ENCODE measurements at regions not wholly inside any gene's neighbourhood (a gene's known extent, or its start where the extent isn't known, plus 50 kb on each side); places are given as distances from the start of the nearest gene placed in this dataset.
"Not testable (repeated sequence)": the region's sequence is repeated elsewhere in the genome, so short reads cannot be mapped to it uniquely, and the experiment has no call there.

GRCh38 chr5:34436761-34437501, 219.2 kb upstream of the RAI14 start:
- H3K27me3 ChIP-seq (ENCODE audit: control insufficient read depth in 3 of 3, insufficient read depth in 3 of 3, low read length in 3 of 3), result no peaks in the 10 kb centered on the region
- no peaks in the 10 kb centered on the region for H3K36me3 ChIP-seq (ENCODE audit: control insufficient read depth in 3 of 3, insufficient read depth in 3 of 3, low read length in 3 of 3)
- H3K9ac ChIP-seq (ENCODE audit: low read depth in 1 of 3, low read length in 3 of 3), result no peak overlapping the region
- no peak overlapping the region for H3K27ac ChIP-seq (ENCODE audit: low read depth, low read length)
- no peaks in the 10 kb centered on the region for H3K4me1 ChIP-seq (ENCODE audit: control insufficient read depth in 3 of 3, insufficient read depth in 3 of 3, low read length in 3 of 3)
- H3K9me3 ChIP-seq (ENCODE audit: control insufficient read depth in 3 of 3, low read length in 3 of 3), result no peaks in the 10 kb centered on the region
- no peak overlapping the region for H3K4me3 ChIP-seq (ENCODE audit: low read length in 3 of 3)

GRCh38 chr5:34439601-34440000, 216.5 kb upstream of the RAI14 start:
- Histone ChIP-seq H3K4me3 (ENCODE audit: low read length in 3 of 3) (no peak overlapping the region), H3K27me3 (ENCODE audit: control insufficient read depth in 3 of 3, insufficient read depth in 3 of 3, low read length in 3 of 3) (no peaks in the 10 kb centered on the region), H3K9ac (ENCODE audit: low read depth in 1 of 3, low read length in 3 of 3) (no peak overlapping the region), H3K36me3 (ENCODE audit: control insufficient read depth in 3 of 3, insufficient read depth in 3 of 3, low read length in 3 of 3) (no peaks in the 10 kb centered on the region), H3K9me3 (ENCODE audit: control insufficient read depth in 3 of 3, low read length in 3 of 3) (no peaks in the 10 kb centered on the region), H3K27ac (ENCODE audit: low read depth, low read length) (no peak overlapping the region), H3K4me1 (ENCODE audit: control insufficient read depth in 3 of 3, insufficient read depth in 3 of 3, low read length in 3 of 3) (no peaks in the 10 kb centered on the region)

DNA sequence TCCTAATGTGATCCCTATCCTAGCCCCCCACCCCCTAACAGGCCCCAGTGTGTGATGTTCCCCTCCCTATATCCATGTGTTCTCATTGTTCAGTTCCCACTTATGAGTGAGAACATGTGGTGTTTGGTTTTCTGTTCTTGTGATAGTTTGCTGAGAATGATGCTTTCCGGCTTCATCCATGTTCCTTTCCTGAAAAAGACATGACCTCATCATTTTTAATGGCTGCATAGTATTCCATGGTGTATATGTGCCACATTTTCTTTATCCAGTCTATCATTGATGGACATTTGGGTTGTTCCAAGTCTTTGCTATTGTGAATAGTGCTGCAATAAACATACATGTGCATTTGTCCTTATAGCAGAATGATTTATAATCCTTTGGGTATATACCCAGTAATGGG, 214.4 kb upstream of the RAI14 start:
- H3K9me3 ChIP-seq (ENCODE audit: control insufficient read depth in 3 of 3, low read length in 3 of 3); H3K36me3 ChIP-seq (ENCODE audit: control insufficient read depth in 3 of 3, insufficient read depth in 3 of 3, low read length in 3 of 3); H3K27ac ChIP-seq (ENCODE audit: low read depth, low read length); H3K4me1 ChIP-seq (ENCODE audit: control insufficient read depth in 3 of 3, insufficient read depth in 3 of 3, low read length in 3 of 3); H3K9ac ChIP-seq (ENCODE audit: low read depth in 1 of 3, low read length in 3 of 3); H3K27me3 ChIP-seq (ENCODE audit: control insufficient read depth in 3 of 3, insufficient read depth in 3 of 3, low read length in 3 of 3); H3K4me3 ChIP-seq (ENCODE audit: low read length in 3 of 3): not testable (repeated sequence)

DNA sequence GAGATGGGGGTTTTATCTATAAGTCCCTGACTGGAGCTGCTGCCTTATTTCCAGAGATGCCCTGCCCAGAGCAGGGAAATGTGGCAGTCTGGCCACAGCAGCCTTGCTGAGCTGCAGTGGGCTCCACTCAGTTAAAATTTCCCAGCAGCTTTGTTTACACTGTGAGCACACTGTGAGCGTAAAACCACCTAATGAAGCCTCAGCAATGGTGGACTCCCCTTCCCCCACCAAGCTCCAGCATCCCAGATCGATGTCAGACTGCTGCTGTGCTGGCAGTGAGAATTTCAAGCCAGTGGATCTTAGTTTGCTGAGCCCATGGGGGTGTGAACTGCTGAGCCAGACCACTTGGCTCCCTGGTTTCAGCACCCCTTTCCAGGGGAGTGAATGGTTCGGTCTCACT, 208.7 kb upstream of the RAI14 start:
- no peak overlapping the region for H3K27ac ChIP-seq (ENCODE audit: low read depth, low read length)
- H3K27me3 ChIP-seq (ENCODE audit: control insufficient read depth in 3 of 3, insufficient read depth in 3 of 3, low read length in 3 of 3), result peaks cover 0 to 3% (median 0%) of the 10 kb centered on the region in 3 donors
- H3K9ac ChIP-seq (ENCODE audit: low read depth in 1 of 3, low read length in 3 of 3), result no peak overlapping the region
- H3K4me1 ChIP-seq (ENCODE audit: control insufficient read depth in 3 of 3, insufficient read depth in 3 of 3, low read length in 3 of 3), result no peaks in the 10 kb centered on the region
- no peaks in the 10 kb centered on the region for H3K36me3 ChIP-seq (ENCODE audit: control insufficient read depth in 3 of 3, insufficient read depth in 3 of 3, low read length in 3 of 3)
- H3K4me3 ChIP-seq (ENCODE audit: low read length in 3 of 3), result no peak overlapping the region
- H3K9me3 ChIP-seq (ENCODE audit: control insufficient read depth in 3 of 3, low read length in 3 of 3), result no peaks in the 10 kb centered on the region

DNA sequence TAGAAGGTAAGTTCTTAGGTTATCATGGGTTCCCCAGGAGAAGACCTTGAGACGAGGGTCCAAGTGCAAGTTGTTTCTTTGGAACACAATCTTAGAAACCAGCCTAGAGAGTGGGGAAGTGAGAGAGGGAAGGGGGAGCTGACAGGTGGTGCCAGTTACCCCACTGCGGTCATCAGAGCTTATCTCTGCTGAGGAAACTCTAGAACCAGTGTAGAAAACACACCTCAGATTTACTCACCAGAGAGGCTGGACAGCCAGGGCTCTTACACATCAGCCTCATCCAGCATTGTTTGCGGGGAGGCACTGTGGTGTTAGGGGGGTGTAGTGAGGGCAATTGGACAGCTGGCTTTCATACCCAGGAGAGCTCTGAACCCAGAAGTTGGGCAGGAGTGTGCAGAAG, 206.5 kb upstream of the RAI14 start:
- Histone ChIP-seq H3K27me3 (ENCODE audit: control insufficient read depth in 3 of 3, insufficient read depth in 3 of 3, low read length in 3 of 3) (peaks cover 0 to 3% (median 0%) of the 10 kb centered on the region in 3 donors), H3K4me3 (ENCODE audit: low read length in 3 of 3) (no peak overlapping the region), H3K36me3 (ENCODE audit: control insufficient read depth in 3 of 3, insufficient read depth in 3 of 3, low read length in 3 of 3) (no peaks in the 10 kb centered on the region), H3K9me3 (ENCODE audit: control insufficient read depth in 3 of 3, low read length in 3 of 3) (no peaks in the 10 kb centered on the region), H3K27ac (ENCODE audit: low read depth, low read length) (no peak overlapping the region), H3K4me1 (ENCODE audit: control insufficient read depth in 3 of 3, insufficient read depth in 3 of 3, low read length in 3 of 3) (no peaks in the 10 kb centered on the region), H3K9ac (ENCODE audit: low read depth in 1 of 3, low read length in 3 of 3) (no peak overlapping the region)

DNA sequence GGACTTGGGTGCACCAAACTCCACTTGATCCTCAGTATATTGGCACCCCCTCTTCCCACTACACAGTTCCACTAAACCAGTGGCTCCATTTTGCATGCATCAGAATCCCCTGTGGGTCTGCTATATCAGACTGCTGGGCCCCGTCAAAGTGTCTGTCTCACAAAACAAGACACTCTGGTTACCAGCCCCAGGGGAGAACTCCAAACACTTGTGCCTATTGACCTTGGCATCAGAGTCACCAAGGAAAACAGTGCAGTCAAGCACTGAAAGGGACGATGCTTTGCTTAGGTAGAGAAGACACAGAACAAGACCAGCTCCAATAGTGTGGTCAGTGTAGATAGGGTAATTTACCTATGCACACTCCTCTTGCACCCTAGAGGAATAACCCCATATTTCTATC, 205.8 kb upstream of the RAI14 start:
- Histone ChIP-seq H3K9ac (ENCODE audit: low read depth in 1 of 3, low read length in 3 of 3) (no peak overlapping the region), H3K27me3 (ENCODE audit: control insufficient read depth in 3 of 3, insufficient read depth in 3 of 3, low read length in 3 of 3) (peaks cover 0 to 3% (median 0%) of the 10 kb centered on the region in 3 donors), H3K4me1 (ENCODE audit: control insufficient read depth in 3 of 3, insufficient read depth in 3 of 3, low read length in 3 of 3) (no peaks in the 10 kb centered on the region), H3K27ac (ENCODE audit: low read depth, low read length) (no peak overlapping the region), H3K36me3 (ENCODE audit: control insufficient read depth in 3 of 3, insufficient read depth in 3 of 3, low read length in 3 of 3) (no peaks in the 10 kb centered on the region), H3K9me3 (ENCODE audit: control insufficient read depth in 3 of 3, low read length in 3 of 3) (no peaks in the 10 kb centered on the region), H3K4me3 (ENCODE audit: low read length in 3 of 3) (no peak overlapping the region)

- H3K36me3 ChIP-seq (ENCODE audit: control insufficient read depth in 3 of 3, insufficient read depth in 3 of 3, low read length in 3 of 3), result no peaks in the 10 kb centered on the region
- H3K4me1 ChIP-seq (ENCODE audit: control insufficient read depth in 3 of 3, insufficient read depth in 3 of 3, low read length in 3 of 3), result no peaks in the 10 kb centered on the region
Measured at GRCh38 chr5:34452170-34452828, 203.8 kb upstream of the RAI14 start.

GRCh38 chr5:34455098-34455497, 201.0 kb upstream of the RAI14 start:
- Histone ChIP-seq H3K9ac (ENCODE audit: low read depth in 1 of 3, low read length in 3 of 3) (no peak overlapping the region), H3K27me3 (ENCODE audit: control insufficient read depth in 3 of 3, insufficient read depth in 3 of 3, low read length in 3 of 3) (peaks cover 0 to 3% (median 0%) of the 10 kb centered on the region in 3 donors), H3K4me3 (ENCODE audit: low read length in 3 of 3) (no peak overlapping the region), H3K9me3 (ENCODE audit: control insufficient read depth in 3 of 3, low read length in 3 of 3) (no peaks in the 10 kb centered on the region), H3K27ac (ENCODE audit: low read depth, low read length) (no peak overlapping the region), H3K36me3 (ENCODE audit: control insufficient read depth in 3 of 3, insufficient read depth in 3 of 3, low read length in 3 of 3) (no peaks in the 10 kb centered on the region), H3K4me1 (ENCODE audit: control insufficient read depth in 3 of 3, insufficient read depth in 3 of 3, low read length in 3 of 3) (no peaks in the 10 kb centered on the region)

More at GRCh38 chr5:34452170-34452828, 203.8 kb upstream of the RAI14 start:
- Histone ChIP-seq H3K4me3 (ENCODE audit: low read length in 3 of 3) (no peak overlapping the region), H3K27me3 (ENCODE audit: control insufficient read depth in 3 of 3, insufficient read depth in 3 of 3, low read length in 3 of 3) (peaks cover 0 to 3% (median 0%) of the 10 kb centered on the region in 3 donors), H3K9ac (ENCODE audit: low read depth in 1 of 3, low read length in 3 of 3) (no peak overlapping the region), H3K9me3 (ENCODE audit: control insufficient read depth in 3 of 3, low read length in 3 of 3) (no peaks in the 10 kb centered on the region), H3K27ac (ENCODE audit: low read depth, low read length) (no peak overlapping the region)

DNA sequence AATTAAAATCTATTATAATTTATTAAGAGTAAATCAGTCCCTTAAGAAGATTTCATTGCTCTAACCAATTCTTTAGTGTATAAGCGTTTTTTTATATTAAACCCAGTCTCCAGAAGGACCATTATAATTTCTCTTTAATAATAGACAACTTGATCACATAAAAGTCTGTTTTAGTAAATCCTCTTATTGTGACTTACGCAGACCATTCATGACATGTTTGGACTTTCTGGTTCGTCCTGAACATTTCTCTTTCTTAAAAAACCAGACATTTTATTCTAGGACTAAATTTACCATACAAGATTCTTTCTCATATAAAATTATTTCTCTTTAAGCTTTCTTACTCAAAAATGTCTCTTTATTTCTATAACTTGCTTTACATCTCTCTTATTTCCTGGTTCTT, 196.2 kb upstream of the RAI14 start:
- no peaks in the 10 kb centered on the region for H3K36me3 ChIP-seq (ENCODE audit: control insufficient read depth in 3 of 3, insufficient read depth in 3 of 3, low read length in 3 of 3)
- no peaks in the 10 kb centered on the region for H3K9me3 ChIP-seq (ENCODE audit: control insufficient read depth in 3 of 3, low read length in 3 of 3)
- no peak overlapping the region for H3K27ac ChIP-seq (ENCODE audit: low read depth, low read length)
- no peak overlapping the region for H3K9ac ChIP-seq (ENCODE audit: low read depth in 1 of 3, low read length in 3 of 3)
- no peaks in the 10 kb centered on the region for H3K4me1 ChIP-seq (ENCODE audit: control insufficient read depth in 3 of 3, insufficient read depth in 3 of 3, low read length in 3 of 3)
- no peak overlapping the region for H3K4me3 ChIP-seq (ENCODE audit: low read length in 3 of 3)
- H3K27me3 ChIP-seq (ENCODE audit: control insufficient read depth in 3 of 3, insufficient read depth in 3 of 3, low read length in 3 of 3), result no peaks in the 10 kb centered on the region

DNA sequence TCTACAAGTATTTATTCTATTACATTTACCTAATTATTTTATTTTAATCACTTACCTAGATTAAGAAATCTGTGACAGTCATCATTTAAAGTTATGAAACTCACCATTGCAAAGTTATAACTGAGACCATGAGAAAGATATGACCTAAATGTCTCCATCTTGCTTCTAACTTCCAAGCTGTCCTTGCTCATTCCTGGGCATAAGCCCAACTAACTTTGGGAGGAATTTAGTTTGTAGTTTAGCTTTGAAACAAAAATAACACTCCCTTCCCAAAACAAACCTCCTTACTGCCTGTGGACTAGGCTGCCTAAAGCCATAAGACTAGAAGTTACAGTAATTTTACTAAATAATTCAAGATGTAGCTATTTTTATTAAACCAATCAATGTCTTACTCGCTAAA, 195.6 kb upstream of the RAI14 start:
- Histone ChIP-seq H3K9ac (ENCODE audit: low read depth in 1 of 3, low read length in 3 of 3) (no peak overlapping the region), H3K9me3 (ENCODE audit: control insufficient read depth in 3 of 3, low read length in 3 of 3) (no peaks in the 10 kb centered on the region), H3K27ac (ENCODE audit: low read depth, low read length) (no peak overlapping the region), H3K4me1 (ENCODE audit: control insufficient read depth in 3 of 3, insufficient read depth in 3 of 3, low read length in 3 of 3) (no peaks in the 10 kb centered on the region), H3K27me3 (ENCODE audit: control insufficient read depth in 3 of 3, insufficient read depth in 3 of 3, low read length in 3 of 3) (no peaks in the 10 kb centered on the region), H3K4me3 (ENCODE audit: low read length in 3 of 3) (no peak overlapping the region), H3K36me3 (ENCODE audit: control insufficient read depth in 3 of 3, insufficient read depth in 3 of 3, low read length in 3 of 3) (no peaks in the 10 kb centered on the region)

Data from skeletal muscle tissue (tissue), 3 donors.